ENCODE measurements at regions not wholly inside any gene's neighbourhood (a gene's known extent, or its start where the extent isn't known, plus 50 kb on each side); places are given as distances from the start of the nearest gene placed in this dataset.
"Not testable (repeated sequence)": the region's sequence is repeated elsewhere in the genome, so short reads cannot be mapped to it uniquely, and the experiment has no call there.

GRCh38 chr4:121616449-121616848, 80.3 kb downstream of the ANXA5 start:
- not testable (repeated sequence) for TF ChIP-seq CTCF (IDR thresholded peaks at IDR 0.05 in 8 of 11, conservative IDR thresholded peaks at IDR 0.05 in 3 of 11); POLR2AphosphoS5 (IDR thresholded peaks at IDR 0.05)
